Endothelial cell of umbilical vein (primary cell): ENCODE measurements at regions not wholly inside any gene's neighbourhood (a gene's known extent, or its start where the extent isn't known, plus 50 kb on each side); places are given as distances from the start of the nearest gene placed in this dataset.
A peak's percentile ranks its signal among the peaks of the same experiment; 100 is the strongest.

Experiments used
- BruUV-seq: library from RNA; stranded (reverse); fragments of 400-500 nt; replicated peaks from 2 replicates; lab custom pipeline; 2021; lab: Mats Ljungman, UMichigan
- CTCF ChIA-PET: fragments of 300-600, 350-600 bp; sonication (Branson Sonifier 250); formaldehyde crosslinking; loops from one replicate; lab custom pipeline; 2021; ENCODE audit warnings: antibody characterized with exemption, inconsistent platforms; lab: Charles Lee
- POLR2A ChIA-PET: fragments of 300-600, 350-600 bp; sonication (Branson Sonifier 250); formaldehyde crosslinking; loops from one replicate; lab custom pipeline; 2021; ENCODE audit warnings: antibody characterized with exemption, inconsistent platforms; lab: Charles Lee
- DNase-seq: peaks from one replicate; pipeline ENCODE4 v3.0.0-alpha.2; 2011; ENCODE audit warnings: low read depth, low spot score
- FAIRE-seq: peaks from 2 replicates; lab custom pipeline; 2011; peaks lifted over from hg19 to GRCh38; lab: Jason Lieb, UNC
- H2AFZ ChIP-seq: 2 replicates; pipeline ENCODE4 v1.6.0; 2012; ENCODE audit warnings: low read depth, low read length, control low read depth, inconsistent platforms
- H3K27ac ChIP-seq: 2 replicates; pipeline ENCODE4 v1.5.1; 2011; ENCODE audit warnings: low read depth, mild to moderate bottlenecking, control low read depth, low read length, moderate library complexity; ENCODE audit not compliant: insufficient read depth
- H3K27me3 ChIP-seq, 2 experiments: 2 replicates each; pipeline versions ENCODE4 v1.6.0 to v1.6.1; 2011; ENCODE audit warnings: low read length in 2 of 2, mixed read lengths in 1 of 2; ENCODE audit not compliant: control insufficient read depth in 2 of 2, insufficient read depth in 2 of 2
- H3K36me3 ChIP-seq, 2 experiments: 2 replicates in 1 of 2; 3 replicates in 1 of 2; pipeline ENCODE4 v1.5.1; 2011; ENCODE audit warnings: low read length in 2 of 2, mild to moderate bottlenecking in 1 of 2, moderate library complexity in 1 of 2; ENCODE audit not compliant: control insufficient read depth in 2 of 2, insufficient read depth in 2 of 2; ENCODE audit errors: extremely low read depth in 1 of 2
- H3K4me1 ChIP-seq: 3 replicates; pipeline ENCODE4 v1.5.1; 2011; ENCODE audit warnings: mild to moderate bottlenecking, low read length; ENCODE audit not compliant: control insufficient read depth, insufficient read depth; ENCODE audit errors: extremely low read depth
- H3K4me2 ChIP-seq: 2 replicates; pipeline ENCODE4 v1.6.1; 2011; ENCODE audit warnings: low read length, control low read depth, mixed read lengths; ENCODE audit not compliant: insufficient read depth
- H3K4me3 ChIP-seq, 3 experiments: fragments of 200-600 bp in 1 of 3; sonication (generic), shearing (Covaris generic) in 1 of 3; replicated peaks in 1 of 3; 2 replicates each; pipeline ENCODE4 v1.5.1; 2011 to 2016; ENCODE audit warnings: control low read depth in 3 of 3, low read length in 3 of 3, mild to moderate bottlenecking in 2 of 3, inconsistent platforms in 1 of 3, low read depth in 1 of 3, moderate library complexity in 1 of 3; ENCODE audit not compliant: insufficient read depth in 1 of 3
- H3K79me2 ChIP-seq: 2 replicates; pipeline ENCODE4 v1.6.0; 2012; ENCODE audit warnings: low read length, inconsistent platforms; ENCODE audit not compliant: control insufficient read depth, insufficient read depth
- H3K9ac ChIP-seq: replicated peaks from 2 replicates; pipeline ENCODE3; 2011; ENCODE audit warnings: low read length, control low read depth; ENCODE audit not compliant: insufficient read depth; ENCODE audit errors: extremely low read depth
- H3K9me1 ChIP-seq: replicated peaks from 3 replicates; pipeline ENCODE4 v1.6.0; 2011; ENCODE audit warnings: mild to moderate bottlenecking, low read length; ENCODE audit not compliant: control insufficient read depth, insufficient read depth; ENCODE audit errors: extremely low read depth
- H3K9me3 ChIP-seq: replicated peaks from 2 replicates; pipeline ENCODE4 v1.5.1; 2012; ENCODE audit warnings: low read length, inconsistent platforms; ENCODE audit not compliant: control insufficient read depth, insufficient read depth
- H4K20me1 ChIP-seq: replicated peaks from 2 replicates; pipeline ENCODE3; 2011; ENCODE audit warnings: mild to moderate bottlenecking, low read length; ENCODE audit not compliant: control insufficient read depth, insufficient read depth; ENCODE audit errors: extremely low read depth
- EZH2 ChIP-seq: IDR thresholded peaks from 2 replicates; pipeline ENCODE4 v1.6.1; 2012; ENCODE audit warnings: borderline replicate concordance, low read depth, mild to moderate bottlenecking, moderate library complexity, low read length, inconsistent platforms; ENCODE audit not compliant: severe bottlenecking
- FOS ChIP-seq: IDR thresholded peaks from 2 replicates; pipeline ENCODE4 v1.6.1; 2011; ENCODE audit warnings: mild to moderate bottlenecking, low read length, moderate library complexity, borderline replicate concordance; ENCODE audit not compliant: insufficient read depth
- GATA2 ChIP-seq: IDR thresholded peaks from 2 replicates; pipeline ENCODE4 v1.7.0; 2011; ENCODE audit warnings: low read depth, mild to moderate bottlenecking, moderate library complexity, mixed read lengths, low read length; ENCODE audit not compliant: insufficient read length, insufficient read depth
- JUN ChIP-seq: IDR thresholded peaks from 2 replicates; pipeline ENCODE4 v1.6.1; 2011; ENCODE audit warnings: borderline replicate concordance, low read depth; ENCODE audit not compliant: insufficient read length, insufficient read depth
- MYC ChIP-seq: IDR thresholded peaks from one replicate; pipeline ENCODE4 v1.6.1; 2011; ENCODE audit warnings: mild to moderate bottlenecking, low read depth, low read length
- POLR2A ChIP-seq: IDR thresholded peaks from 2 replicates; pipeline ENCODE4 v1.6.1; 2012; ENCODE audit warnings: low read depth, mild to moderate bottlenecking, control low read depth, low read length
- POLR2AphosphoS5 ChIP-seq: IDR thresholded peaks from 2 replicates; pipeline ENCODE4 v1.6.1; 2012; ENCODE audit warnings: low read depth, mild to moderate bottlenecking, control low read depth, low read length, moderate library complexity; ENCODE audit not compliant: insufficient read depth
- dilution Hi-C: fragments of 300-500 bp; cut with MboI; formaldehyde crosslinking; loops from one replicate; pipeline ENCODE4 v1.15.0; 2019; ENCODE audit warnings: low sequenced_read_pairs; ENCODE audit not compliant: extremely low pct_ligation_motif_present
- intact Hi-C: fragments of 100-400 bp; cut with micrococcal nuclease; formaldehyde crosslinking; loops from one replicate; pipeline ENCODE4 v1.10.0; 2022
- TF ChIP-seq, protein P1 (sequence below): IDR thresholded peaks from 2 replicates; pipeline ENCODE4 v1.6.1; 2011; ENCODE audit not compliant: insufficient read depth, insufficient read length
- TF ChIP-seq, protein P2 (sequence below), 2 donors: IDR thresholded peaks; 1 replicate in 1 of 2; 2 replicates in 1 of 2; pipeline ENCODE4 v1.5.1; 2011; ENCODE audit warnings: low read length in 2 of 2, mild to moderate bottlenecking in 2 of 2, moderate library complexity in 2 of 2, control low read depth in 1 of 2, inconsistent platforms in 1 of 2, low read depth in 1 of 2; ENCODE audit not compliant: insufficient read depth in 1 of 2; ENCODE audit errors: extremely low read depth in 1 of 2

GRCh38 chrX:74251006-74251930, 52.7 kb upstream of the ZCCHC13 start:
- intact Hi-C loops: no loop called here
- Histone ChIP-seq H3K4me1 (peaks cover 50% of the 10 kb centered on the region), H4K20me1 (no peaks in the 10 kb centered on the region), H3K27ac (peak overlapping the region; percentile 57), H3K9me3 (no peaks in the 10 kb centered on the region), H3K9me1 (no peaks in the 10 kb centered on the region), H3K27me3 (no peaks in the 10 kb centered on the region), H3K36me3 (peaks cover 0 to 2% of the 10 kb centered on the region in 2 experiments), H2AFZ (no peak overlapping the region), H3K4me3 (no peak overlapping the region), H3K9ac (no peak overlapping the region), H3K4me2 (no peak overlapping the region), H3K79me2 (peaks cover 28% of the 10 kb centered on the region)
- ChIA-PET POLR2A (no interaction called here), CTCF (no interaction called here)
- peak; percentile 71 for FAIRE-seq
- DNase-seq: peak; percentile 28
- TF ChIP-seq MYC (no peak), EZH2 (no peak), POLR2AphosphoS5 (no peak), JUN (no peak), POLR2A (no peak), GATA2 (no peak), FOS (no peak)
- TF ChIP-seq, protein P1, sequence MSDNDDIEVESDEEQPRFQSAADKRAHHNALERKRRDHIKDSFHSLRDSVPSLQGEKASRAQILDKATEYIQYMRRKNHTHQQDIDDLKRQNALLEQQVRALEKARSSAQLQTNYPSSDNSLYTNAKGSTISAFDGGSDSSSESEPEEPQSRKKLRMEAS: no peak
- TF ChIP-seq, protein P2, sequence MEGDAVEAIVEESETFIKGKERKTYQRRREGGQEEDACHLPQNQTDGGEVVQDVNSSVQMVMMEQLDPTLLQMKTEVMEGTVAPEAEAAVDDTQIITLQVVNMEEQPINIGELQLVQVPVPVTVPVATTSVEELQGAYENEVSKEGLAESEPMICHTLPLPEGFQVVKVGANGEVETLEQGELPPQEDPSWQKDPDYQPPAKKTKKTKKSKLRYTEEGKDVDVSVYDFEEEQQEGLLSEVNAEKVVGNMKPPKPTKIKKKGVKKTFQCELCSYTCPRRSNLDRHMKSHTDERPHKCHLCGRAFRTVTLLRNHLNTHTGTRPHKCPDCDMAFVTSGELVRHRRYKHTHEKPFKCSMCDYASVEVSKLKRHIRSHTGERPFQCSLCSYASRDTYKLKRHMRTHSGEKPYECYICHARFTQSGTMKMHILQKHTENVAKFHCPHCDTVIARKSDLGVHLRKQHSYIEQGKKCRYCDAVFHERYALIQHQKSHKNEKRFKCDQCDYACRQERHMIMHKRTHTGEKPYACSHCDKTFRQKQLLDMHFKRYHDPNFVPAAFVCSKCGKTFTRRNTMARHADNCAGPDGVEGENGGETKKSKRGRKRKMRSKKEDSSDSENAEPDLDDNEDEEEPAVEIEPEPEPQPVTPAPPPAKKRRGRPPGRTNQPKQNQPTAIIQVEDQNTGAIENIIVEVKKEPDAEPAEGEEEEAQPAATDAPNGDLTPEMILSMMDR (IDR thresholded peaks at IDR 0.05; ENCODE audit: extremely low read depth in 1 of 2, insufficient read depth in 1 of 2, low read depth in 1 of 2, low read length in 2 of 2): no peak
- dilution Hi-C loops: no loop called here
- no TSS peak for BruUV-seq
